ENCODE measurements at regions not wholly inside any gene's neighbourhood (a gene's known extent, or its start where the extent isn't known, plus 50 kb on each side); places are given as distances from the start of the nearest gene placed in this dataset.

DNA sequence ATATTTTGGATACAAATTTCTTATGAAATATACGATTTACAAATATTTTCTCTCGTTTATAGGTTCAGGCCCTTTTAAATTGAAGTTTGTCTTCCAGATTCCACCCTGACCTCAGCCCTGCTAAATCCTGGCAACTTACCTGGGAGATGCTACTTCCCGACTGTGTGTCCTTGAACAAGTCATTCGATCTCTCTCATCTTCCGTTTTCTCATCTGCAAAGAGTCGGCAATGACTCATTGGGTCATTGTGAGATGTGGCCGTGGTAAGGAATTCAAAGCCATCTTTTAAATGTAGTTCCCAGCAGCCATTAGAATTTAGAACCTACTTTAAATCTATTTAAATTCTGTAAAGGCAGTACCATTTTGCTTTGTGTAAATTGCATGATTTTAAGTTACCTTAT, 72.5 kb downstream of the LHX2 start:
- TF ChIP-seq EGR1 (IDR thresholded peaks at IDR 0.05): no peak
- TF ChIP-seq CEBPB (IDR thresholded peaks at IDR 0.05): no peak
- no peak for TF ChIP-seq CREB1 (IDR thresholded peaks at IDR 0.05; ENCODE audit: low read depth)
- no peak for TF ChIP-seq TCF12 (IDR thresholded peaks at IDR 0.05; ENCODE audit: low read depth)
- no peak for TF ChIP-seq ZBTB7A (IDR thresholded peaks at IDR 0.05; ENCODE audit: low read depth)
- TF ChIP-seq, protein P1, sequence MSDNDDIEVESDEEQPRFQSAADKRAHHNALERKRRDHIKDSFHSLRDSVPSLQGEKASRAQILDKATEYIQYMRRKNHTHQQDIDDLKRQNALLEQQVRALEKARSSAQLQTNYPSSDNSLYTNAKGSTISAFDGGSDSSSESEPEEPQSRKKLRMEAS (IDR thresholded peaks at IDR 0.05): no peak
- no peak for TF ChIP-seq NFIC (IDR thresholded peaks at IDR 0.05)
- no peak for TF ChIP-seq YY1 (IDR thresholded peaks at IDR 0.05; ENCODE audit: low read depth)
- TF ChIP-seq EP300 (IDR thresholded peaks at IDR 0.05; ENCODE audit: borderline replicate concordance): no peak
- TF ChIP-seq TAF1 (IDR thresholded peaks at IDR 0.05; ENCODE audit: low read depth): no peak
- no peak for TF ChIP-seq REST (IDR thresholded peaks at IDR 0.05; ENCODE audit: low read depth)
- TF ChIP-seq TEAD4 (IDR thresholded peaks at IDR 0.05): no peak

DNA sequence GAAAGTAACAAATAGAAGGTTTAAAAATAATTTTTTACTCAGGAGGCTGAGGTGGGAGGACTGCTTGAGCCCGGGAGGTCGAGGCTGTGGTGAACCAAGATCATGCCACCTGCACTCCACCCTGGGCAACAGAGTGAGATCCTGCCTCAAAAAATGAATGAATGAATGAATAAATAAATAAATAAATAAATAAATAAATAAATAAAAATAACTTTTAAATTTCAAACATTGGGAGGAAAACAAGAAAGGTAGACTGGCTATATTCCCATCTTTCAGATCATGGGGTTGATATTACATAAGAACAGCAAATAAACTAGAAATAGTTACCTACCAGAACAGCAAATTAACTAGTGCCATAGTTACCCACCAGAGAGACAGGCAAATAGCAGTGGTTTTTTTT, 75.7 kb downstream of the LHX2 start:
- TF ChIP-seq RAD21 (IDR thresholded peaks at IDR 0.05; ENCODE audit: low read depth) (no peak), CEBPB (IDR thresholded peaks at IDR 0.05) (no peak), USF1 (IDR thresholded peaks at IDR 0.05) (no peak), TCF12 (IDR thresholded peaks at IDR 0.05; ENCODE audit: low read depth) (no peak), EGR1 (IDR thresholded peaks at IDR 0.05) (no peak), ZBTB7A (IDR thresholded peaks at IDR 0.05; ENCODE audit: low read depth) (no peak), CREB1 (IDR thresholded peaks at IDR 0.05; ENCODE audit: low read depth) (no peak), TAF1 (IDR thresholded peaks at IDR 0.05; ENCODE audit: low read depth) (no peak), EP300 (IDR thresholded peaks at IDR 0.05; ENCODE audit: borderline replicate concordance) (no peak)
- TF ChIP-seq, protein P1 (IDR thresholded peaks at IDR 0.05): no peak

DNA sequence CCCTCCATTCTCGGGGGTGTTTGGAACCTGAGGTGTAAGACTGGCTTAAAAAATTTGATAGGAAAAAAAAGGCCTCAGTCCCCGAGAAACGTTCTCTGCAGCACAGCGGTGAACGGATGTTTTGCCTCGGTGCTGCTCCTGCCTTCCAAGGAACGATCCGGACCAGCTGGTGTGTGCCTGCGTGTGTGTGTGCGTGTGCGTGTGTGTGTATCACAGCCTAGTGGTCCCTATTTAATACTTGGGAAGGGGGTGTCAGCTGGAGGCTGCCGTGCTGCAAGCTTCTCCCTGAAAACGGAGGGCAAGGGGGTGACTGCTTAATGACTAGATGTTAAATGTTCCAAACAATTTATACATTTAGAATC, 76.9 kb downstream of the LHX2 start:
- no peak for TF ChIP-seq EP300 (IDR thresholded peaks at IDR 0.05; ENCODE audit: borderline replicate concordance)
- TF ChIP-seq USF1 (IDR thresholded peaks at IDR 0.05): no peak
- TF ChIP-seq, protein P1 (IDR thresholded peaks at IDR 0.05): no peak
- TF ChIP-seq CEBPB (IDR thresholded peaks at IDR 0.05): no peak
- no peak for TF ChIP-seq TEAD4 (IDR thresholded peaks at IDR 0.05)
- TF ChIP-seq TCF12 (IDR thresholded peaks at IDR 0.05; ENCODE audit: low read depth): no peak
- TF ChIP-seq EGR1 (IDR thresholded peaks at IDR 0.05): no peak
- no peak for TF ChIP-seq ZBTB7A (IDR thresholded peaks at IDR 0.05; ENCODE audit: low read depth)
- no peak for TF ChIP-seq FOXM1 (IDR thresholded peaks at IDR 0.05; ENCODE audit: borderline replicate concordance, low read depth)
- TF ChIP-seq YY1 (IDR thresholded peaks at IDR 0.05; ENCODE audit: low read depth): no peak
- TF ChIP-seq CREB1 (IDR thresholded peaks at IDR 0.05; ENCODE audit: low read depth): no peak
- TF ChIP-seq NFIC (IDR thresholded peaks at IDR 0.05): no peak
- no peak for TF ChIP-seq RAD21 (IDR thresholded peaks at IDR 0.05; ENCODE audit: low read depth)
- TF ChIP-seq REST (IDR thresholded peaks at IDR 0.05; ENCODE audit: low read depth): no peak
- TF ChIP-seq TAF1 (IDR thresholded peaks at IDR 0.05; ENCODE audit: low read depth): no peak

- TF ChIP-seq NFIC (IDR thresholded peaks at IDR 0.05): no peak
- TF ChIP-seq, protein P1 (IDR thresholded peaks at IDR 0.05): no peak
- TF ChIP-seq TAF1 (IDR thresholded peaks at IDR 0.05; ENCODE audit: low read depth): no peak
- no peak for TF ChIP-seq FOXM1 (IDR thresholded peaks at IDR 0.05; ENCODE audit: borderline replicate concordance, low read depth)
Measured at GRCh38 chr9:124098141-124098905, 86.8 kb downstream of the LHX2 start.

DNA sequence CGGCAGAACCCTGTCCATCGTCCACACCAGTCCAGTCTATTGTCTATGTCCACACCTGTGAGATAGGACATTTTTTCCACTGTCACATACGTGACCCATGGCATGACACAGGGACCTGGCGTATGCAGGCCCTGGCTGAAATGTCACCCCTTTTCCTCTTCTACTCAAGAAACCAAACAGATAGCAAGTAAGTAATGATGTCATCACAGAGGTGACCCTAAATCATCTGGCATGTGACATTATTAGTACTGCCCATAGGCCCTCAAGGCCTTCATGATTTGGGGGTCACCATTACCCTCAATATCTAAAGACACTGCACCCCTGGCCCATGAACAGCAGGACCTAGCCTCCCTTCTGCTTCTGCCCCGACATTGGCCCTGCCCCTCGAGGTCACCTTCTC, 88.3 kb downstream of the LHX2 start:
- TF ChIP-seq, protein P1 (IDR thresholded peaks at IDR 0.05): no peak
- TF ChIP-seq USF1 (IDR thresholded peaks at IDR 0.05) (no peak), FOXM1 (IDR thresholded peaks at IDR 0.05; ENCODE audit: borderline replicate concordance, low read depth) (no peak), ZBTB7A (IDR thresholded peaks at IDR 0.05; ENCODE audit: low read depth) (no peak), REST (IDR thresholded peaks at IDR 0.05; ENCODE audit: low read depth) (no peak), EGR1 (IDR thresholded peaks at IDR 0.05) (no peak), CREB1 (IDR thresholded peaks at IDR 0.05; ENCODE audit: low read depth) (no peak)
